ENCODE measurements at regions not wholly inside any gene's neighbourhood (a gene's known extent, or its start where the extent isn't known, plus 50 kb on each side); places are given as distances from the start of the nearest gene placed in this dataset.
"Not testable (repeated sequence)": the region's sequence is repeated elsewhere in the genome, so short reads cannot be mapped to it uniquely, and the experiment has no call there.

GRCh38 chr3:104941785-104942184 is 424.9 kb upstream of the ALCAM start:
- TF ChIP-seq CTCF (IDR thresholded peaks at IDR 0.05) = no peak
- H3K27ac Mint-ChIP-seq (ENCODE audit: unreplicated experiment) = no peak overlapping the region
- H3K27me3 Mint-ChIP-seq (ENCODE audit: unreplicated experiment) = no peaks in the 10 kb centered on the region
- peaks cover 4% of the 10 kb centered on the region for H3K9me3 Mint-ChIP-seq (ENCODE audit: unreplicated experiment)
- no peak overlapping the region for H3K4me3 Mint-ChIP-seq (ENCODE audit: unreplicated experiment)
- no peaks in the 10 kb centered on the region for H3K36me3 Mint-ChIP-seq (ENCODE audit: unreplicated experiment)
- H3K4me1 Mint-ChIP-seq (ENCODE audit: unreplicated experiment) = peaks cover 12% of the 10 kb centered on the region
- DNase-seq (ENCODE audit: extremely low spot score, unreplicated experiment) = no peak

GRCh38 chr3:104943974-104944373 is 422.7 kb upstream of the ALCAM start:
- peaks cover 26% of the 10 kb centered on the region for H3K4me1 Mint-ChIP-seq (ENCODE audit: unreplicated experiment)
- TF ChIP-seq CTCF (IDR thresholded peaks at IDR 0.05) = no peak
- DNase-seq (ENCODE audit: extremely low spot score, unreplicated experiment) = no peak
- no peaks in the 10 kb centered on the region for H3K36me3 Mint-ChIP-seq (ENCODE audit: unreplicated experiment)
- H3K27me3 Mint-ChIP-seq (ENCODE audit: unreplicated experiment) = no peaks in the 10 kb centered on the region
- H3K27ac Mint-ChIP-seq (ENCODE audit: unreplicated experiment) = no peak overlapping the region
- peaks cover 10% of the 10 kb centered on the region for H3K9me3 Mint-ChIP-seq (ENCODE audit: unreplicated experiment)
- H3K4me3 Mint-ChIP-seq (ENCODE audit: unreplicated experiment) = no peak overlapping the region

GRCh38 chr3:104947943-104948342 is 418.8 kb upstream of the ALCAM start:
- no peak for TF ChIP-seq CTCF (IDR thresholded peaks at IDR 0.05)
- Mint-ChIP-seq H3K4me3 (ENCODE audit: unreplicated experiment) (no peak overlapping the region), H3K4me1 (ENCODE audit: unreplicated experiment) (peaks cover 47% of the 10 kb centered on the region), H3K36me3 (ENCODE audit: unreplicated experiment) (peaks cover 2% of the 10 kb centered on the region), H3K9me3 (ENCODE audit: unreplicated experiment) (peaks cover 13% of the 10 kb centered on the region), H3K27me3 (ENCODE audit: unreplicated experiment) (no peaks in the 10 kb centered on the region), H3K27ac (ENCODE audit: unreplicated experiment) (peak overlapping the region; percentile 67)
- DNase-seq (ENCODE audit: extremely low spot score, unreplicated experiment) = no peak

- Mint-ChIP-seq H3K9me3 (ENCODE audit: unreplicated experiment) (peaks cover 13% of the 10 kb centered on the region), H3K4me1 (ENCODE audit: unreplicated experiment) (peaks cover 52% of the 10 kb centered on the region)
- not testable (repeated sequence) for H3K27ac Mint-ChIP-seq (ENCODE audit: unreplicated experiment); DNase-seq (ENCODE audit: extremely low spot score, unreplicated experiment); H3K4me3 Mint-ChIP-seq (ENCODE audit: unreplicated experiment); H3K36me3 Mint-ChIP-seq (ENCODE audit: unreplicated experiment); H3K27me3 Mint-ChIP-seq (ENCODE audit: unreplicated experiment)
Observed at GRCh38 chr3:104949810-104950209, 416.9 kb upstream of the ALCAM start.

GRCh38 chr3:104951426-104951825 is 415.3 kb upstream of the ALCAM start:
- Mint-ChIP-seq H3K36me3 (ENCODE audit: unreplicated experiment) (peaks cover 2% of the 10 kb centered on the region), H3K4me3 (ENCODE audit: unreplicated experiment) (peak overlapping the region; percentile 52), H3K27me3 (ENCODE audit: unreplicated experiment) (no peaks in the 10 kb centered on the region), H3K4me1 (ENCODE audit: unreplicated experiment) (peaks cover 52% of the 10 kb centered on the region), H3K9me3 (ENCODE audit: unreplicated experiment) (peaks cover 9% of the 10 kb centered on the region), H3K27ac (ENCODE audit: unreplicated experiment) (peak overlapping the region; percentile 97)
- no peak for TF ChIP-seq CTCF (IDR thresholded peaks at IDR 0.05)
- DNase-seq (ENCODE audit: extremely low spot score, unreplicated experiment) = no peak
